Fibroblast of skin of left biceps (primary cell): ENCODE measurements at regions not wholly inside any gene's neighbourhood (a gene's known extent, or its start where the extent isn't known, plus 50 kb on each side); places are given as distances from the start of the nearest gene placed in this dataset.

Source experiments
- DNase-seq, 2 experiments: peaks; one replicate each; pipeline ENCODE4 v3.0.0-alpha.2; 2013; ENCODE audit warnings: low read depth in 2 of 2

GRCh38 chr2:59684116-59684770 is 869.2 kb downstream of the BCL11A start:
- DNase-seq, result no peak

DNA sequence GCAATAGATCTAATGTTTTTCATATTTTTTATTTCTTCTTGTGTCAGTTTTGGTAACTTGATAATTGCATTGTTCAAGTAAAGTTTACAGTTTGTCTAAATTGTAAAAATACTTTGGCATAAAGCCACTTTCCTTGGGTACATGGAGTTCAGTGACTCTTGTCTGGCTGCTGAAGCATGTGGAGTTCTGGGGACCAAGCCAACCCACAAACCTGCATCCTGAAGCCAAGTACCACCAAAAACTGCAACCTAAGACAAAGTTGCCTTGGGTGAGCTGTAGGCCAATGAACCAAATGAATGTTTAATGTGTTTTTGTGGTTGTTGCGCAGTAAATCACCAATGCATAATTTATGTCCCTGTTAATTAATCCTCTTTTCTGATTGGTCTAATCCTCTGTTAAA is 872.6 kb downstream of the BCL11A start:
- DNase-seq, result no peak

- DNase-seq, result no peak
Observed at GRCh38 chr2:59677158-59677557, 876.3 kb downstream of the BCL11A start.

- no peak for DNase-seq
Observed at GRCh38 chr2:59674100-59674499, 879.4 kb downstream of the BCL11A start.

GRCh38 chr2:59665021-59665420 is 888.4 kb downstream of the BCL11A start:
- no peak for DNase-seq

DNA sequence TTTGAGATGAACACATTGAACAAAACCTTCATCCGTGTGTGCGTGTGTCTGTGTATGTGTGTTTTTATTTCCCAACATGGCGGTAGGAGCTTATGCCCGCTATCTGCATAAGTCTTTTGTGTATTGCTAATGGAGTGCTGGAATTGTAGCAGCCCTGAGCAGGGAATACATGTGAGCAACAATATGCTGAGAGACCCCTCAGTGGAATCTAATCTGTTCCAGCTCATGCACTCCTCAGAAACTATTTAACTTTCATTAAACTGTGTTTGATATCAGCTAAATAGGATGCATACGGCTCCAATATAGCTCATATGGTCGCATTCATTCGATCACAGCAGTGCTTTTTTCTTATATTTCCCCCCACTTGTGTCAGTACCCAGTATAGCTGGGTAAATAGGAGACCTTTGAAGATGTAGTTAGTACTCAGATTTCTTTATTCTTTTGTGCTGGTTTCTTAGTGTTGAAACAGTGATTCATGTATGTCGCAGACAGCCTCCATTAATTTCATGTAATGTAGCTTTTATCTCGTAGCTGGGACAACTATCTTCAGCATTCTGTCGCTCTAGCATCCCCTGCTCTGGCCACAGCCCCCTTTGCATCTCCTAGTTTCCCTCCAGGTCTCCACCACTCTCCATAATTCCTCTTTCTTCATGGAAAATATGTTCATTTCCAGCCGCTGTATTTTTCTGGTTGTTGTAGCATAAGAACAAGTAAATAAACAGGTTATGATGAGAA is 891.2 kb downstream of the BCL11A start:
- no peak for DNase-seq

DNA sequence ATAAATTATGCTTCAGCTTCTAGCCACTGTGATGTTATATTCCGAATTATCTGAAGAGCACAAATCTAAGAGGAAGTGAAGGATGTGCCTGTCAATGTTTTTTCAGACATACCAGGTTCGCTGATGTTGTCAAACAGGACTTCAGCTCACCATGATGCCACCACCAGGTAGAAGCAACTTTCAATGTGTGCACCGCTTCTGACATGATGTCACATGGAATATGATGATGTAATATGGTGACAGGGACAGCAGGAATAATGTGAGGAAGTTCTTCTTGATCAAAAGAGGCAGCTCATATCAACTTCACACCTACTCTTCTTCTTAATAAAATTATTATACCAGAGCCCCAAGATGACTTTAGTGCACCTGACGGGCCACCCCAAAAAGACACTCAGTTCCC is 893.2 kb downstream of the BCL11A start:
- no peak for DNase-seq

DNA sequence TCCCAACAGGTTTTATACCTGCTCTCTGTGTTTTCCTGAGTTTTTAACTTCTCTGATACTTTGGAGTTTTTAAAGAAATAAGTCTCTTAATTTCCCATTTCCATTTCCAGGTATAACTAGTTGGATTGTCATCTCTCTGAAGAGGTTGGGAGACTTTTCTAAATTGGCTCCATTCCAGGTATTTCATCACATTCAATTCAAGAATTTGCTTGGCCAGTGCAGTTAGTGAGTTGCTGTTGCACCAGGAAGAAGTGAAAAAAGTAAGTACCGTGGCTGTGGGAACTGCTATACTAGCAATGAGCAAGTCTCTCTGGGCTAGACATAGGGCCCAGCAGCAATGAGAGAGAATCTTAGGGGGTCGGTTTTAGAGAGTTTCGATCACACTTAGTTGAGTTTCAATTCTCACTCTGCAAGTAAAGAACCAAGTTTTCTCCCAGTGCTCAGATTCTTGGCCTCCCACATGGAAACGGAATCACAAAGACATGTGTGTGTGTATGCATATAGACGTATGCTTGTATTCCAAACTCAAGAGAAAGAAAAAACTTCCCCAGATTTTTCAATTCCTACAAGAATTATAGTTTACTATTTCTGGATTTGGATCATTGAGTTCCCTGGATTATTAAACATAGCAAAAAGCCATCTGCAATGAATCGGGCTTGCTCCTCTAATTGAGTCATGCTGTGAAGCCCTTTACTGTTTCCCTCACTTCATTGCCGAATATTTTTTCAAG is 894.4 kb downstream of the BCL11A start:
- no peak for DNase-seq

GRCh38 chr2:59655809-59656208 is 897.6 kb downstream of the BCL11A start:
- DNase-seq, result no peak

DNA sequence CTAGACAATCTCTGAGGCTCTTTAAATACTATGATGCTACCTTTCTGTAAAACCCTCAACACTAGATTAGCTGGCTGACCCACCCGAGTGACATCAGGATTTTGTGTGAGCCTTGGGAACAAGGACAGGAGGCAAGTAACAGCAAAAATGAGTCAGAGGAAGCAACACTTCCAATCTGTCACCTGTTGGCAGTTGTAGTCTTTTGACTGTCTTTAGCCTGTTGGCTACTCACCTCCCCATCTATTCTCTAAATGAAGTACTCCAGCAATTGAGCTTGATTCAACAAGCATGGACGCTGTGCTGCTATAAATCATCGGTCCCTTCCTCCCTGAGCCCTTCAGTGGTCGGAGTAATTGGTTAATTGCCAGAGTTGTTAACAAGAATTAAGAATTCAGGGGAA is 898.7 kb downstream of the BCL11A start:
- DNase-seq, result no peak

GRCh38 chr2:59653164-59653563 is 900.3 kb downstream of the BCL11A start:
- DNase-seq, result no peak

- DNase-seq, result no peak
Observed at GRCh38 chr2:59630789-59631188, 922.7 kb downstream of the BCL11A start.

GRCh38 chr2:59627599-59627998 is 925.9 kb downstream of the BCL11A start:
- no peak for DNase-seq

DNA sequence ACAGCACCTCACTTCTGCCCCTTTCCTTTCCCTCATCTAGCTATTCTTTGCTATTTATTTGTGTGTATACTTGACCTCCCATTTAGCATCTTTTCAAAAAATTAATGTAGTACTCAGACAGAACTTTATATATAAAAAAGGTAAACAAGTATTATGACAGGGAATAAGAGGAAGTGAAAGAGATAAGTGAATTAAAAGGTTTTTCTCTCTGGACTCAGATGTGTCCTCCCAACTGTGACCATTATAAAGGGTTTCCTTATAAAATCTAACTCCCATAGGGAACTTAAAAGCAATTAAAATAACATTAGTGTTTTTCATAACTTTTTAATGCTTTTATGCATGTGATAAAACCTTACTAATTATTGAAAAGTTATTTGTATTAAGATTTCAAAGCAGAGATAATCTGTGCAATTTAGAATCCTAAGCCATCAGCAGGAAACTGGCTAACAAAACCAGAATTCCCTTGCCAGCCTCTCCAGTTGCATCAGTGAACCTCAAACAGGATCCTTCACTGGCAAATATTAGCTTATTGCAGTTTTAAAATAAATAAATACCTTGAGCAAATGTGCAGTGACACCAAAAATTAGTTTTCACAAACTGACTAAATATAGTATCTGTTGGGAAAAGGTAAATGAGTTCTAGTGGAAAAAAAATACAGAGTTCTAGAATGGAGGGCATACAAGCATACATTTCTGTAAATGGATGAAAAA is 930.7 kb downstream of the BCL11A start:
- DNase-seq, result no peak

GRCh38 chr2:59604123-59604522 is 949.3 kb downstream of the BCL11A start:
- DNase-seq, result no peak

- no peak for DNase-seq
Observed at GRCh38 chr2:59594671-59595222, 958.7 kb downstream of the BCL11A start.

DNA sequence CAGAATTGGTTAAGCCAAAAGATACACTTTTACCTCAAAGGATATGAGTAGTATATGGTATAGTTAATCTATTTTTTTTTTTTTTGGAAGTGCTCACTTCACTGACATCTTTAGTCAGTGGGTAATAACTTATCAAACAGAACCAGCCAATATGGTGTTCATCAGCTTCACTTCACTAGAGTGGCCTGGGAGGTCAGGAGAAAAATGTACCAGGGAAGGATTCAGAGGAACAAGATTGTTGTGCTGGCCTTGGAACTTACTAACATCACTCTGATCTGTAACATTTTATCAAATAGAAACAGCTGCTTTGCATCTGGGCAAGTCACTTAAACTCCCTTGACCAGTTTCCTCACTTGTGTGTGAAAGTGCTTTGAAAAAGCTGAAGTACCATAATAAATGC is 962.7 kb downstream of the BCL11A start:
- no peak for DNase-seq

- no peak for DNase-seq
Observed at GRCh38 chr2:59589881-59590280, 963.6 kb downstream of the BCL11A start.

DNA sequence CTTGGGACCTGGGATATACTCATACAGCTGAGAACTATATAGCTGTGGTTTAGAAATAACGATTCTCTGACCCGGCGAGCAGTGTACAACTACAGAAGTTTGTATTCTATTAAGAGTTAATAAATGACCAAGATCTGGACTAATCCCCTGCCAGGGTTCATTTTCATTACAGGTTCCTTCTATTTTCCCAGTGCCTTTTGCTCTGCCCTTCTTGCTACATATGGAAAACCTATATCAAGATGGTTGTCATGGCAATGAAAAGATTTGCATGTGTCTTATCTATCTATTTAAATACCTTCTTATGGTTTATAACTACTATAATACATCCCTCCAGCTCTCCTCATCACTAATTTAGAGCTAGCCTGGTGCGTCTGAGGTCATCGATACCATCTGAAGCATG is 965.2 kb downstream of the BCL11A start:
- DNase-seq, result no peak

DNA sequence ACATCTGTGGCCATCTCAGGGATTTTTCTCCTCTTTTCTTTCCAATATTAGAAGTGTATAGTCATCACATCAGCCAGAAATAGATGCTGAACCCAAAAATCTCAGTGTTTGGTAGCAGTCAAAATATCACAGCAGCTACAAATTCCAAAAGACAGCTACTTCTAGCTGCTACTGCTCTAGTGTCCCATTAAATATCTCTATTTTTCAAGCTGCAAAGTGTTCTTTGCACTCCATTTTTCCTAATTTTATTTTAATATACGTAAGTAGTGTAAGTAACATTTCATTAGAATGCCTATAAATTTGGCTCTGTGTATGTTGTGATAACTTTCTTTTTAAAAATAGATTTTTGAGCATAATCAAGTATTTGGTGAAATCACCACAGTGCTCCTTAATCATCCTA is 967.3 kb downstream of the BCL11A start:
- no peak for DNase-seq

DNA sequence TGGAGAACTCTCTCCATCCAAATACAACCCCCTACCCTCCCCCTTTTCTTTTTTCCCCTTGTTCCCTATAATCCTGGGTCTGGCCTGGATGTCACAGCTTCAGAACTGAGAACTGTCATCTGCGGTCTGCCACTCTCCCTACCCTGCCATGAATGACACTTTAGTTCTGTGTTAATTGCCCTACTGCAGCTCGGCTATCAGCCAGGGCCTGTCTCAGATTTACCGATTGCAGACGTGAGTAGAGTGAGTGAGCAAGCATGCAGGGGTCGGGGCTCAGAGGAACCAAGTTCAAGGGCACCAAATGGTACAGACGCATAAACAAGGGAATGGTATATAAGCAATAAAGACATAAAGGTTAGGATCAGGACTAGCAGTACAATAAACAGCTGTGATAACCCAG is 967.8 kb downstream of the BCL11A start:
- DNase-seq, result no peak

- no peak for DNase-seq
Observed at GRCh38 chr2:59584958-59585357, 968.5 kb downstream of the BCL11A start.
